Neural crest cell (in vitro differentiated cells): ENCODE measurements at regions not wholly inside any gene's neighbourhood (a gene's known extent, or its start where the extent isn't known, plus 50 kb on each side); places are given as distances from the start of the nearest gene placed in this dataset.

Experiments
- DNase-seq: peaks from one replicate; pipeline ENCODE4 v3.0.0; 2021; ENCODE audit warnings: low read depth, mixed read lengths, low spot score
- H3K27ac Mint-ChIP-seq: one replicate; pipeline ENCODE4 v1.8.0; 2021; ENCODE audit warnings: mild to moderate bottlenecking, mixed read lengths; ENCODE audit not compliant: unreplicated experiment
- H3K27me3 Mint-ChIP-seq: 2 replicates; pipeline ENCODE4 v1.8.0; 2021; ENCODE audit warnings: low read depth, mild to moderate bottlenecking, mixed read lengths
- H3K36me3 Mint-ChIP-seq: 2 replicates; pipeline ENCODE4 v1.8.0; 2021; ENCODE audit warnings: low read depth, mild to moderate bottlenecking, mixed read lengths
- H3K4me1 Mint-ChIP-seq: 2 replicates; pipeline ENCODE4 v1.8.0; 2021; ENCODE audit warnings: mixed read lengths
- H3K4me3 Mint-ChIP-seq: one replicate; pipeline ENCODE4 v1.8.0; 2021; ENCODE audit warnings: mild to moderate bottlenecking, mixed read lengths
- H3K9me3 Mint-ChIP-seq: 2 replicates; pipeline ENCODE4 v1.8.0; 2021; ENCODE audit warnings: mixed read lengths
- CTCF ChIP-seq: fragments of 200-600 bp; sonication (generic); conservative IDR thresholded peaks from 2 replicates; pipeline ENCODE4 v1.5.0; 2021; ENCODE audit warnings: antibody characterized with exemption, mild to moderate bottlenecking

GRCh38 chr17:71081666-71082065, 912.3 kb downstream of the KCNJ2 start:
- peaks cover 6% of the 10 kb centered on the region for H3K4me1 Mint-ChIP-seq
- no peaks in the 10 kb centered on the region for H3K36me3 Mint-ChIP-seq
- no peak overlapping the region for H3K4me3 Mint-ChIP-seq
- DNase-seq, result no peak
- H3K9me3 Mint-ChIP-seq, result peaks cover 6% of the 10 kb centered on the region
- no peak overlapping the region for H3K27ac Mint-ChIP-seq
- TF ChIP-seq CTCF, result no peak
- H3K27me3 Mint-ChIP-seq, result no peaks in the 10 kb centered on the region

- no peaks in the 10 kb centered on the region for H3K27me3 Mint-ChIP-seq
- H3K9me3 Mint-ChIP-seq, result peaks cover 4% of the 10 kb centered on the region
- no peak overlapping the region for H3K4me3 Mint-ChIP-seq
- H3K36me3 Mint-ChIP-seq, result no peaks in the 10 kb centered on the region
- no peak overlapping the region for H3K27ac Mint-ChIP-seq
- H3K4me1 Mint-ChIP-seq, result peaks cover 6% of the 10 kb centered on the region
- DNase-seq, result peak; percentile 27
- TF ChIP-seq CTCF, result peak; percentile 62
These were observed 914.9 kb downstream of the KCNJ2 start for GRCh38 chr17:71084219-71084618.

GRCh38 chr17:71084838-71085237, 915.5 kb downstream of the KCNJ2 start:
- DNase-seq, result no peak
- Mint-ChIP-seq H3K9me3 (peaks cover 3% of the 10 kb centered on the region), H3K27me3 (no peaks in the 10 kb centered on the region), H3K36me3 (no peaks in the 10 kb centered on the region), H3K4me3 (no peak overlapping the region), H3K27ac (no peak overlapping the region), H3K4me1 (peaks cover 6% of the 10 kb centered on the region)
- TF ChIP-seq CTCF, result no peak

GRCh38 chr17:71085238-71086033, 916.1 kb downstream of the KCNJ2 start:
- H3K27ac Mint-ChIP-seq, result no peak overlapping the region
- DNase-seq, result peak; percentile 36
- H3K9me3 Mint-ChIP-seq, result no peaks in the 10 kb centered on the region
- TF ChIP-seq CTCF, result peak; percentile 56
- no peaks in the 10 kb centered on the region for H3K36me3 Mint-ChIP-seq
- H3K4me3 Mint-ChIP-seq, result no peak overlapping the region
- H3K27me3 Mint-ChIP-seq, result no peaks in the 10 kb centered on the region
- peaks cover 6% of the 10 kb centered on the region for H3K4me1 Mint-ChIP-seq

- H3K27me3 Mint-ChIP-seq, result no peaks in the 10 kb centered on the region
- no peak for TF ChIP-seq CTCF
- no peak overlapping the region for H3K4me3 Mint-ChIP-seq
- no peak for DNase-seq
- H3K9me3 Mint-ChIP-seq, result peaks cover 7% of the 10 kb centered on the region
- no peak overlapping the region for H3K27ac Mint-ChIP-seq
- H3K36me3 Mint-ChIP-seq, result no peaks in the 10 kb centered on the region
- H3K4me1 Mint-ChIP-seq, result peaks cover 6% of the 10 kb centered on the region
These were observed 920.1 kb downstream of the KCNJ2 start for GRCh38 chr17:71089431-71089830.
